ENCODE measurements at regions not wholly inside any gene's neighbourhood (a gene's known extent, or its start where the extent isn't known, plus 50 kb on each side); places are given as distances from the start of the nearest gene placed in this dataset.
"Not testable (repeated sequence)": the region's sequence is repeated elsewhere in the genome, so short reads cannot be mapped to it uniquely, and the experiment has no call there.

DNA sequence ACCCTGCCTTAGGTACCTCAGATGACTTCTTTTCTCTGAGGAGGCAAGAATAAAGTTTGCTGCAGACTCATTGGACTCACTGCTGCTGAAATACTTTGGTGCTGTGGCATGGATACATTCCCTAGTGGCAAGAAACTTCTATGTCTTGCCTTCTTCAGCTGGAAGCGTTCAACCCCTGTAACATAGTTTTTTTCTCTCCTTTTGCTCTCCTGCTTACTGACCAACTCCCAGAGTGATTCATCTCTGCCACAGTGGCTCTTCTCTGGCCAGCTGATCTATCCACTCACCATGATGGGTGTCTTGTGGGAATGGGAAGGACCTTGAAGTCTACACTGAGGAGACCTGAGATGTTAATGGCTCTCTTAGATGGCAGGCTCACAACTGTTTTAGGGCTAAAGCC is 309.3 kb upstream of the LRRTM4 start:
- Mint-ChIP-seq H3K36me3 (peaks cover 42% of the 10 kb centered on the region), H3K4me1 (ENCODE audit: low read depth in 2 of 2) (no peaks in the 10 kb centered on the region), H3K27ac (no peak overlapping the region), H3K27me3 (no peaks in the 10 kb centered on the region), H3K4me3 (no peak overlapping the region), H3K9me3 (peaks cover 34% of the 10 kb centered on the region)
- DNase-seq (ENCODE audit: low spot score): no peak
- no peak for ATAC-seq

- DNase-seq (ENCODE audit: low spot score) (no peak), ATAC-seq (no peak)
These were observed 309.7 kb upstream of the LRRTM4 start for GRCh38 chr2:77831898-77832297.

DNA sequence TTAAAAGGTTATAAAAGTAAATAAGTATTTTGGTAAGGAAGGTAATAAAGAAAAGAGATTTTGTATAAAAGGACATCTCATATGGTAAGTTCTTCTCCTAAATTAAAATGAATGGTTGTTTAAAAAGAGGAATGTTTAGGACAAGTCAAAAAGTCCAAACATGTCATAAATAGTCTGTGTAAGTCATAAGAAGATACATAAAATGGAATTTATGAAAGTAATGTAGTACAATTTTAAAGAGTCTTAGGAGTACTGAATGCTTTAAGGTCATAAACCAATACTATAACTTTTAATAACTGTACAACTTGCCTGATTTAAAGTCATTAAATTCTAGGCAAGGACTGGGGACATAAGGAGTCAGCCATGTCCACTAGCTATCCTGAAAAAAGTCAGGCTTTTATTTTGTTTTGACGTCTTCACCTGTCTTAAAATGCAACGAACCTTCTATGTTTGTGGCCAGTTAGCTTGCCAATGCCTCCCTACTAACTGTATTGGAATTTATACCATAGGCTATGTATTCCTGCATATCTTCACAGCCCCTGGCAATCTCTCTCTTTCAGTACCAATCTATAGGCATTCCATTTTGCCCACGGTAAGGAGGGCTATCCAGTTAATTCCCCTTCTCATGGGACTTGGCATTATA is 312.3 kb upstream of the LRRTM4 start:
- Mint-ChIP-seq H3K27me3 (no peaks in the 10 kb centered on the region), H3K36me3 (peaks cover 27% of the 10 kb centered on the region), H3K9me3 (peaks cover 25% of the 10 kb centered on the region), H3K4me3 (no peak overlapping the region), H3K27ac (no peak overlapping the region), H3K4me1 (ENCODE audit: low read depth in 2 of 2) (no peaks in the 10 kb centered on the region)
- ATAC-seq: no peak
- DNase-seq (ENCODE audit: low spot score): no peak

More at GRCh38 chr2:77831898-77832297, 309.7 kb upstream of the LRRTM4 start:
- Mint-ChIP-seq H3K9me3 (peaks cover 32% of the 10 kb centered on the region), H3K4me1 (ENCODE audit: low read depth in 2 of 2) (no peaks in the 10 kb centered on the region), H3K27ac (no peak overlapping the region), H3K27me3 (no peaks in the 10 kb centered on the region), H3K4me3 (no peak overlapping the region), H3K36me3 (peaks cover 40% of the 10 kb centered on the region)

DNA sequence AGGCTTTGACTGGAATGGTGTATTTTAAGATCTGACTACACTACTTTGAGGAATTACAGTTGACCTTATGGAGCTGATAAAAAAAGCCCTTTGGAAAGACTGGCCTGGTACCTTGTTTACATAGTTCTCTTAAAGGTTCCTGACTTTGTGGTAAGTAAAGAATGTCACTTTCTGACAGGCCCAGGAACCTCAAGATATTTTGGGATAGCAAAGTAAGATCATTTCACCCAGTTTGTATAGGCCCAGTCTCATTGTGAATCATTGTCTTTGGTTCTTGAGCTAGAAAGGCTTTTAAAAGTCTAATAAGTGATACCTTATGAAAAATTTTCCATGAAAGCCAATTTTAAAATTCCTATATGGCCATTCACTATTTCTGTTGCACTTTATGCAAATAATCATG is 316.3 kb upstream of the LRRTM4 start:
- no peaks in the 10 kb centered on the region for H3K4me1 Mint-ChIP-seq (ENCODE audit: low read depth in 2 of 2)
- H3K36me3 Mint-ChIP-seq: peaks cover 24% of the 10 kb centered on the region
- DNase-seq (ENCODE audit: low spot score): no peak
- ATAC-seq: no peak
- H3K4me3 Mint-ChIP-seq: no peak overlapping the region
- H3K27ac Mint-ChIP-seq: no peak overlapping the region
- H3K9me3 Mint-ChIP-seq: peaks cover 14% of the 10 kb centered on the region
- no peaks in the 10 kb centered on the region for H3K27me3 Mint-ChIP-seq

GRCh38 chr2:77839102-77839501 is 316.9 kb upstream of the LRRTM4 start:
- no peak for ATAC-seq
- H3K36me3 Mint-ChIP-seq: peaks cover 24% of the 10 kb centered on the region
- DNase-seq (ENCODE audit: low spot score): no peak
- H3K4me1 Mint-ChIP-seq (ENCODE audit: low read depth in 2 of 2): no peaks in the 10 kb centered on the region
- H3K9me3 Mint-ChIP-seq: peaks cover 11% of the 10 kb centered on the region
- H3K27me3 Mint-ChIP-seq: no peaks in the 10 kb centered on the region
- H3K27ac Mint-ChIP-seq: no peak overlapping the region
- H3K4me3 Mint-ChIP-seq: no peak overlapping the region

DNA sequence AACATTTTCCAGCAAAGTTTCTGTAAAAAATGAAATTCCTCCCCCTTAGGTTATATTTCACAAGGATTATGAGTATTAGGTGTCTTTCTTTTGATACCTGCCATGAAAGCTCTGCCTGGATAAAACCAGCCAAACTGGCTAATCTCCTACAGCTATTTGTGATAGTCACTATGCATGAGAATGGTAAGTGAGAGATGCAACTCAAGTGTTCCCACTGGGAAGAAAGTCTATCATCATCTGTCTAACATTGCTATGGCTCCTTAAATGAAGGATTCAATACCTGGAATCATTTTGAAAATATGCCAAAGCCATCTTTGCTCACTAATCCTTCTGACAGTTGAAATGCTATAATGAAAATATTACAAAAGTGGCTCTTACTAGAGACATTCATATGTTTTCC is 339.9 kb upstream of the LRRTM4 start:
- H3K27ac Mint-ChIP-seq: no peak overlapping the region
- H3K4me3 Mint-ChIP-seq: no peak overlapping the region
- H3K36me3 Mint-ChIP-seq: no peaks in the 10 kb centered on the region
- ATAC-seq: no peak
- DNase-seq (ENCODE audit: low spot score): no peak
- peaks cover 6% of the 10 kb centered on the region for H3K9me3 Mint-ChIP-seq
- H3K27me3 Mint-ChIP-seq: no peaks in the 10 kb centered on the region
- no peaks in the 10 kb centered on the region for H3K4me1 Mint-ChIP-seq (ENCODE audit: low read depth in 2 of 2)

- no peak overlapping the region for H3K4me3 Mint-ChIP-seq
- DNase-seq (ENCODE audit: low spot score): no peak
- no peaks in the 10 kb centered on the region for H3K27me3 Mint-ChIP-seq
- no peak for ATAC-seq
- H3K27ac Mint-ChIP-seq: no peak overlapping the region
- no peaks in the 10 kb centered on the region for H3K36me3 Mint-ChIP-seq
- peaks cover 3% of the 10 kb centered on the region for H3K9me3 Mint-ChIP-seq
- no peaks in the 10 kb centered on the region for H3K4me1 Mint-ChIP-seq (ENCODE audit: low read depth in 2 of 2)
These were observed 342.2 kb upstream of the LRRTM4 start for GRCh38 chr2:77864426-77864825.

- H3K36me3 Mint-ChIP-seq: no peaks in the 10 kb centered on the region
- H3K9me3 Mint-ChIP-seq: peaks cover 5% of the 10 kb centered on the region
- no peak overlapping the region for H3K4me3 Mint-ChIP-seq
- H3K27ac Mint-ChIP-seq: no peak overlapping the region
- ATAC-seq (no peak), DNase-seq (ENCODE audit: low spot score) (no peak)
- H3K4me1 Mint-ChIP-seq (ENCODE audit: low read depth in 2 of 2): no peaks in the 10 kb centered on the region
- H3K27me3 Mint-ChIP-seq: no peaks in the 10 kb centered on the region
These were observed 344.5 kb upstream of the LRRTM4 start for GRCh38 chr2:77866661-77867060.

DNA sequence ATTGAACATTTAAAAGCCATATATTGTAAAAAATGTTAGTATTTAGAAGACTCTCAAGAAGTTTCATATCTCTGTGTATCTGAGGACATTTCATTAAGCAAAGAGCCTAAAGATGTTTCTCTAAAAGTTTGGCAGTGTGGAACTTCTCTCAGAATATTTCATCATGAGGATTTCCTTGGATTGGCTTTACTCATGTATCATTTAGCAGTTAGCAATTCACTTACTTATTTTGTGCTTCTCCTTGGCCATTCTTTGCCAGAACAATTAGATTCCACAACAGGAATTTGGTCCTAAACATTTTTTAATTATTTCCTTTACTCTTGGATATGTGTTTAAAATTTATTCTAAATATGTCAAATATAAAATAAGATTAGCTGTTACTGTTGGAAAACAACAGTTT is 345.0 kb upstream of the LRRTM4 start:
- no peaks in the 10 kb centered on the region for H3K27me3 Mint-ChIP-seq
- no peak overlapping the region for H3K4me3 Mint-ChIP-seq
- H3K27ac Mint-ChIP-seq: no peak overlapping the region
- ATAC-seq (no peak), DNase-seq (ENCODE audit: low spot score) (no peak)
- peaks cover 9% of the 10 kb centered on the region for H3K9me3 Mint-ChIP-seq
- peaks cover 1% of the 10 kb centered on the region for H3K36me3 Mint-ChIP-seq
- H3K4me1 Mint-ChIP-seq (ENCODE audit: low read depth in 2 of 2): no peaks in the 10 kb centered on the region

GRCh38 chr2:77873506-77873905 is 351.3 kb upstream of the LRRTM4 start:
- H3K4me3 Mint-ChIP-seq: no peak overlapping the region
- DNase-seq (ENCODE audit: low spot score): no peak
- H3K27ac Mint-ChIP-seq: no peak overlapping the region
- ATAC-seq: no peak
- peaks cover 20% of the 10 kb centered on the region for H3K9me3 Mint-ChIP-seq
- H3K27me3 Mint-ChIP-seq: no peaks in the 10 kb centered on the region
- peaks cover 12% of the 10 kb centered on the region for H3K36me3 Mint-ChIP-seq
- no peaks in the 10 kb centered on the region for H3K4me1 Mint-ChIP-seq (ENCODE audit: low read depth in 2 of 2)

DNA sequence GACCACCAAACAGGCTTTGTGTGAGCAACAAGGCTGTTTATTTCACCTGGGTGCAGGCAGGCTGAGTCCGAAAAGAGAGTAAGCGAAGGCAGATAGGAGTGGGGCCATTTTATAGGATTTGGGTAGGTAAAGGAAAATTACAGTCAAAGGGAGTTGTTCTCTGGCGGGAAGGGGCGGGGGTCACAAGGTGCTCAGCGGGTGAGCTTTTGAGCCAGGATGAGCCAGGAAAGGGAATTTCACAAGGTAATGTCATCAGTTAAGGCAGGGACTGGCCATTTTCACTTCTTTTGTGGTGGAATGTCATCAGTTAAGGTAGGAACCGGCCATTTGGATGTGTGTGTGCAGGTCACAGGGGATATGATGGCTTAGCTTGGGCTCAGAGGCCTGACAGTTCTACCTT is 378.0 kb upstream of the LRRTM4 start:
- H3K4me3 Mint-ChIP-seq; H3K27me3 Mint-ChIP-seq; ATAC-seq; H3K4me1 Mint-ChIP-seq (ENCODE audit: low read depth in 2 of 2); DNase-seq (ENCODE audit: low spot score); H3K27ac Mint-ChIP-seq: not testable (repeated sequence)
- H3K9me3 Mint-ChIP-seq: peaks cover 11% of the 10 kb centered on the region
- peaks cover 11% of the 10 kb centered on the region for H3K36me3 Mint-ChIP-seq

DNA sequence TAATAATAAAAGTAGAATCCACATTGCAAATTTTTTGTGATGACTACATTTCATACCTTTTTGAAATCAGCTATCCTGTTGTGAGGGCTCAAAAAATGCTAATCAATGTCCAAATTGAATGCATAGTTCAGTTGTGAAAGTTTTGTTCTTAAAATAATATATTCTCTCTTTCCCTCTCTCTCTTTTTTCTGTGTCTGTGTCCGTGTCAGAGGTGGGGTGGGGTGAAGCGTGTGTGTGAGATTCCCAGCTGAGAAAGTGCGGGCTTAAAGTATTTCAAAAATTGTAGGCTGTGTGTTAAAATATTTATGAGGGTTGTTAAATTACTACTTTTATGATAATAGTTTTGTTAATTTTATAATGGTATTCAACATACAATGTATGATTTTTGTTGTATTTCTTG is 388.0 kb upstream of the LRRTM4 start:
- Mint-ChIP-seq H3K4me1 (ENCODE audit: low read depth in 2 of 2) (no peaks in the 10 kb centered on the region), H3K4me3 (no peak overlapping the region), H3K36me3 (peaks cover 13% of the 10 kb centered on the region), H3K27me3 (no peaks in the 10 kb centered on the region), H3K27ac (no peak overlapping the region), H3K9me3 (peaks cover 16% of the 10 kb centered on the region)
- ATAC-seq: no peak
- DNase-seq (ENCODE audit: low spot score): no peak

GRCh38 chr2:77920838-77921366 is 398.7 kb upstream of the LRRTM4 start:
- DNase-seq (ENCODE audit: low spot score): no peak
- Mint-ChIP-seq H3K9me3 (peaks cover 7% of the 10 kb centered on the region), H3K36me3 (peaks cover 5% of the 10 kb centered on the region), H3K27ac (no peak overlapping the region), H3K4me1 (ENCODE audit: low read depth in 2 of 2) (no peaks in the 10 kb centered on the region), H3K4me3 (no peak overlapping the region), H3K27me3 (no peaks in the 10 kb centered on the region)
- ATAC-seq: no peak

GRCh38 chr2:77922567-77922966 is 400.4 kb upstream of the LRRTM4 start:
- DNase-seq (ENCODE audit: low spot score): no peak
- ATAC-seq: no peak
- H3K36me3 Mint-ChIP-seq: peaks cover 6% of the 10 kb centered on the region
- H3K4me3 Mint-ChIP-seq: no peak overlapping the region
- no peaks in the 10 kb centered on the region for H3K27me3 Mint-ChIP-seq
- H3K4me1 Mint-ChIP-seq (ENCODE audit: low read depth in 2 of 2): no peaks in the 10 kb centered on the region
- no peak overlapping the region for H3K27ac Mint-ChIP-seq
- peaks cover 7% of the 10 kb centered on the region for H3K9me3 Mint-ChIP-seq

GRCh38 chr2:77937366-77937765 is 415.2 kb upstream of the LRRTM4 start:
- DNase-seq (ENCODE audit: low spot score) (no peak), ATAC-seq (no peak)
- Mint-ChIP-seq H3K27ac (no peak overlapping the region), H3K4me1 (ENCODE audit: low read depth in 2 of 2) (no peaks in the 10 kb centered on the region), H3K36me3 (no peaks in the 10 kb centered on the region), H3K27me3 (no peaks in the 10 kb centered on the region), H3K4me3 (no peak overlapping the region), H3K9me3 (peaks cover 13% of the 10 kb centered on the region)
